Smooth muscle cell (in vitro differentiated cells): ENCODE measurements at regions not wholly inside any gene's neighbourhood (a gene's known extent, or its start where the extent isn't known, plus 50 kb on each side); places are given as distances from the start of the nearest gene placed in this dataset.

Source experiments
- DNase-seq: peaks from one replicate; lab custom pipeline; 2025; ENCODE audit not compliant: unreplicated experiment; lab: John Stamatoyannopoulos, UW
- H2AFZ ChIP-seq: fragments of 200-600 bp; sonication (generic); 2 replicates; pipeline ENCODE4 v1.6.0; 2016; ENCODE audit warnings: antibody characterized with exemption, low read depth, mild to moderate bottlenecking
- H3F3A ChIP-seq: fragments of 200-600 bp; sonication (generic); 2 replicates; pipeline ENCODE4 v1.6.0; 2017; ENCODE audit warnings: antibody characterized with exemption, low read depth
- H3K27ac ChIP-seq: fragments of 200-600 bp; sonication (generic); 2 replicates; pipeline ENCODE4 v1.5.1; 2016; ENCODE audit warnings: low read depth, mild to moderate bottlenecking
- H3K27me3 ChIP-seq: fragments of 200-600 bp; sonication (generic); 2 replicates; pipeline ENCODE4 v1.6.1; 2016; ENCODE audit warnings: low read depth, mild to moderate bottlenecking
- H3K36me3 ChIP-seq: fragments of 200-600 bp; sonication (generic); 2 replicates; pipeline ENCODE4 v1.5.1; 2016; ENCODE audit warnings: low read depth
- H3K4me1 ChIP-seq: fragments of 200-600 bp; sonication (generic); 2 replicates; pipeline ENCODE4 v1.5.1; 2016; ENCODE audit warnings: low read depth
- H3K4me2 ChIP-seq: fragments of 200-600 bp; sonication (generic); 2 replicates; pipeline ENCODE4 v1.6.0; 2016; ENCODE audit warnings: mild to moderate bottlenecking
- H3K4me3 ChIP-seq: fragments of 200-600 bp; sonication (generic); 2 replicates; pipeline ENCODE4 v1.5.1; 2016; ENCODE audit warnings: mild to moderate bottlenecking
- H3K79me2 ChIP-seq: fragments of 200-600 bp; sonication (generic); 2 replicates; pipeline ENCODE4 v1.6.0; 2016; ENCODE audit warnings: low read depth, mild to moderate bottlenecking
- H3K9ac ChIP-seq: fragments of 200-600 bp; sonication (generic); 2 replicates; pipeline ENCODE4 v1.6.0; 2016; ENCODE audit warnings: low read depth
- H3K9me3 ChIP-seq: fragments of 200-600 bp; sonication (generic); replicated peaks from 2 replicates; pipeline ENCODE4 v1.5.1; 2016; ENCODE audit warnings: low read depth
- H4K20me1 ChIP-seq: fragments of 200-600 bp; sonication (generic); 2 replicates; pipeline ENCODE4 v1.6.0; 2016; ENCODE audit warnings: low read depth
- CTCF ChIP-seq: fragments of 200-600 bp; sonication (generic); IDR thresholded peaks from 2 replicates; pipeline ENCODE4 v1.5.1; 2017; ENCODE audit warnings: borderline replicate concordance, mild to moderate bottlenecking, antibody characterized with exemption; ENCODE audit not compliant: insufficient read depth, poor library complexity, severe bottlenecking
- WGBS: methylation state at CpG from one replicate; pipeline ENCODE4 v1.1.7; 2016; ENCODE audit warnings: low lambda C conversion rate; 5-methylcytosine and 5-hydroxymethylcytosine counted together

- H3K4me1 ChIP-seq = no peaks in the 10 kb centered on the region
- DNase-seq = no peak
- 90% methylated on average over 2 of the region's 2 CpGs for whole genome bisulfite sequencing
- H3K9ac ChIP-seq = no peak overlapping the region
- TF ChIP-seq CTCF = no peak
- no peaks in the 10 kb centered on the region for H3K27me3 ChIP-seq
- H3K4me3 ChIP-seq = no peak overlapping the region
- no peaks in the 10 kb centered on the region for H3K9me3 ChIP-seq
- H2AFZ ChIP-seq = no peak overlapping the region
- no peak overlapping the region for H3K4me2 ChIP-seq
- no peaks in the 10 kb centered on the region for H3F3A ChIP-seq
- no peaks in the 10 kb centered on the region for H4K20me1 ChIP-seq
- no peaks in the 10 kb centered on the region for H3K79me2 ChIP-seq
- H3K36me3 ChIP-seq = no peaks in the 10 kb centered on the region
- no peak overlapping the region for H3K27ac ChIP-seq
Observed at GRCh38 chr2:12027136-12027535, 280.7 kb downstream of the LPIN1 start.

GRCh38 chr2:12031866-12032265 lies 285.4 kb downstream of the LPIN1 start:
- no peak overlapping the region for H3K4me3 ChIP-seq
- DNase-seq = no peak
- H3K27ac ChIP-seq = no peak overlapping the region
- H3F3A ChIP-seq = no peaks in the 10 kb centered on the region
- no peaks in the 10 kb centered on the region for H3K36me3 ChIP-seq
- H2AFZ ChIP-seq = no peak overlapping the region
- no peaks in the 10 kb centered on the region for H4K20me1 ChIP-seq
- 92% methylated on average over 4 of the region's 4 CpGs for WGBS
- H3K27me3 ChIP-seq = no peaks in the 10 kb centered on the region
- H3K9me3 ChIP-seq = no peaks in the 10 kb centered on the region
- H3K9ac ChIP-seq = no peak overlapping the region
- H3K4me2 ChIP-seq = no peak overlapping the region
- H3K79me2 ChIP-seq = no peaks in the 10 kb centered on the region
- no peak for TF ChIP-seq CTCF
- no peaks in the 10 kb centered on the region for H3K4me1 ChIP-seq

- Histone ChIP-seq H3K27ac (no peak overlapping the region), H4K20me1 (no peaks in the 10 kb centered on the region), H3K4me2 (no peak overlapping the region), H3K36me3 (no peaks in the 10 kb centered on the region), H3K4me1 (no peaks in the 10 kb centered on the region), H3F3A (no peaks in the 10 kb centered on the region), H3K79me2 (no peaks in the 10 kb centered on the region), H3K27me3 (no peaks in the 10 kb centered on the region), H3K9ac (no peak overlapping the region), H2AFZ (no peak overlapping the region), H3K4me3 (no peak overlapping the region), H3K9me3 (no peaks in the 10 kb centered on the region)
- DNase-seq = no peak
- no peak for TF ChIP-seq CTCF
- WGBS = 87% methylated on average over 3 of the region's 3 CpGs
Observed at GRCh38 chr2:12032398-12032797, 286.0 kb downstream of the LPIN1 start.

GRCh38 chr2:12032975-12033374 lies 286.5 kb downstream of the LPIN1 start:
- H3K4me1 ChIP-seq = no peaks in the 10 kb centered on the region
- H3F3A ChIP-seq = no peaks in the 10 kb centered on the region
- no peaks in the 10 kb centered on the region for H4K20me1 ChIP-seq
- no peak overlapping the region for H2AFZ ChIP-seq
- no peaks in the 10 kb centered on the region for H3K79me2 ChIP-seq
- DNase-seq = no peak
- H3K4me2 ChIP-seq = no peak overlapping the region
- no peak overlapping the region for H3K4me3 ChIP-seq
- no peaks in the 10 kb centered on the region for H3K36me3 ChIP-seq
- no peak overlapping the region for H3K9ac ChIP-seq
- H3K27ac ChIP-seq = no peak overlapping the region
- 83% methylated on average over 2 of the region's 2 CpGs for WGBS
- no peaks in the 10 kb centered on the region for H3K27me3 ChIP-seq
- no peaks in the 10 kb centered on the region for H3K9me3 ChIP-seq
- TF ChIP-seq CTCF = no peak
